CD1c-positive myeloid dendritic cell (primary cell): ENCODE measurements at regions not wholly inside any gene's neighbourhood (a gene's known extent, or its start where the extent isn't known, plus 50 kb on each side); places are given as distances from the start of the nearest gene placed in this dataset.
"Not testable (repeated sequence)": the region's sequence is repeated elsewhere in the genome, so short reads cannot be mapped to it uniquely, and the experiment has no call there.

Source experiments
- DNase-seq: peaks from one replicate; pipeline ENCODE4 v3.0.0-alpha.2; 2016; ENCODE audit errors: extremely low spot score

DNA sequence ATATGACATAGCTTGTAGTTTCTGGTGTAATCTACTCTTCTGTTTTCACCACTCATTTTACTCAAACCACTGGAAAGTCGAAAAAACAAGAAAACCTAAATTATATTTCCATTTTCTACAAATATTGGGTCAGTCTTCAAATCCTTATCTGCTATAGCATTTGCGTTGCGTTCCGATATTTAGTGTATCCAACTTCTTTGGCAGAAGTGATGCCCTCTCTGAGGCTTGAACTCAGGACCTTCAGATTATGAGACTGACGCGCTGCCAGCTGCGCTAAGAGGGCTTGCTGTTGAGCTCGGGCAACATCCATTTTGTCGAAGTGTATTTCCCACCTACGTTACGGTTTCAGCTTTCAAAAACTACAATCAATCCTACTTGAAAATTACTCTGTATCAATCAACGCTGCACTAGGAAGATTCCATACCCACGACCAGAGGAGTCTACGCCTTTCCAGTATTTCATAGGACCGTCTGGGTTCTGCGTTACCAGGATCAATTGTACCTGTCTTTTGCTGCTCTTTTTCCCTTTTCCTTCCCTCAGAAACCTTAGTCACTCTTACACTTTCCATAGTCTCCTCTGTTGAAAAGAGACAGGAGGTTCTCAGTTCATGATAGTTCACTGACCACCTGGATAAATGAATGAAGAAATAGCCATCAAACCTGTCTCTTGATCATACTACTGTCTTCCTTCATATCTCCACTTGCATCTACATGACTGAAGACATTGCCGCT, 140.5 kb upstream of the ZNF322 start:
- DNase-seq = not testable (repeated sequence)

DNA sequence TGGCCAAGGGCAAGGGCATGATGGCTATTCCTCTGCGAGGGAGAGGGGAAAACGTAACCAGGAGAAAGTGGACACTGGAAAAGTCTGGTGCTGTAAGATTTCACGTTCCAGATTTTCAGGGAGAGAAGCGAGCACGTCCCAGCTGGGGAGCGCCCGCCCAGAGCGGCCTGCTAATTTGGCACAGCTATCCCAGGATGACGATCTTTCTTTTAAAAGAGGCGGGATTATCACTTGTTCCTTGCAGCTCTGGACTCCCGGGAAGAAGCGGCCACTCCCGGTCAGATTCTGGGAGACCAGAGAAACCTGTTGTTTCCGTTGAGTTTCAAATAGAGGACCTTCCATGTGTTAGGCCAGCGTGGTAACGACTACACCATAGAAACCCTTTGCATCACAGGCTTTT, 144.2 kb upstream of the ZNF322 start:
- not testable (repeated sequence) for DNase-seq

DNA sequence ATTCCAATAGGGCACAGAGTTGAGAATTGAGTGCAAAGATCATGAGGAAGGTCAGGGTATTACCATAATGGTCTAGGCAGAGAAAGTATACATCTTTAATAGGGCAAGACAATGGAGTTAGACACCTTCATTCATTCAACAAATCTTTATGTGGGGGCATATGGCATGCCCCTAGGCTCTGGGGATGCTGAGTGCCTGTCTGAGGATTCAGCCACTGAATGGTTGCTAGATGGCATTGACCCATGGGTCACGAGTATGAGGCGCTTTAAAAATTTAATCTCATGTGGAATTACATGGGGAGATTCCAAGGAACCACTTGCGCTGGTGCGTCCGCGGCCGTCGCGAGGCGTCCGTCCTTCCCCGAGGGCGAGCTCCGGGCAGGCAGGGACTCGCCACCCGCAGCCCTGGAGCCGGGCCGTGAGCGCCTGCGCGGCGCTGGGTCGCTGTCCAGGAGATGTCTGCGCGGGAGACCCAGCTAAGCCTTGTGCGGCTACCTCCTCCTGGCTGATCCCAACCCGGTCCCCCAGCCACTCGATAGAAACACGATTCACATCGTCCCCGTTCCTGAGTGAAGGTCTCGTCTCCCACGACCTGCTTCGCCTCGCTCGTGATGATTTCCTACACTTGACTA, 152.1 kb upstream of the ZNF322 start:
- not testable (repeated sequence) for DNase-seq

DNA sequence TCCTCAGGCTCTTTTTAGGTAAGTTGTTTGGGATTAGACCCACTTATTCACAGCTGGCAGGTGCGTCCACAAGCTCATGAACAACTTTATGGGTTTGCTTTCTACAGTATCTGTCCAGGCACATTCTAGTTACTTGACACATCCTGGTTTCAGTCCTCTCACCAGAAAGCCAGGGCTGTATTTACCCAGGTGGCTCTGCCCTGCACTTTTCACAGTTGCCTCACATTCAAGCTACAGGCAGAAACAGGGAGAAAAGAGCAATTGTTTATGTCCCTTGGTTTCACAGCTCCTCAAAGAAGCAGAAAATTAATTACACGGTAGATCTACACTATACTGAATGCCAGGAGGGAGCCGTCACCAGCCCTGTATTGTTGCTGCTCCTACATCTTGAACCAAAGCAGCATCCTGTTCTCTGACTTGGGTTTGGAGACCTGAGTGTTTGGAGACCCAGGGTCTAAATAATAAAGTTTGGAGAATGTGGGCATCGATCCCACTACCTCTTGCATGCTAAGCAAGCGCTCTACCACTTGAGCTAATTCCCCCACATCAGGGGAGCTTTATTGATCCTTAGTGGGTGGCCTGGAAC, 159.2 kb upstream of the ZNF322 start:
- not testable (repeated sequence) for DNase-seq

DNA sequence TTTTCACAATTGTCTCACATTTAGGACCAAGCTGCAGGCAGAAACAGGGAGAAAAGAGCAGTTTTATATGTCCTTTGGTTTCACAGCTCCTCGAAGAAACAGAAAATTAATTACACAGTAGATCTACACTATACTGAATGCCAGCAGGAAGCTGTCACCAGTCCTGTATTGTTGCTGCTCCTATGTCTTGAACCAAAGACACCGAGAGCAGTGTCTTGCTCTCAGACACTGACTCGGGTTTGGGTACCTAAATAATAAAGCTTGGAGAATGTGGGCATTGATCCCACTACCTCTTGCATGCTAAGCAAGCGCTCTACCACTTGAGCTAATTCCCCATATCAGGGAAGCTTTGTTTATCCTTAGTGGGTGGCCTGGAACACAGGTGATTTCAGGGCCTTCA, 168.4 kb upstream of the ZNF322 start:
- not testable (repeated sequence) for DNase-seq

DNA sequence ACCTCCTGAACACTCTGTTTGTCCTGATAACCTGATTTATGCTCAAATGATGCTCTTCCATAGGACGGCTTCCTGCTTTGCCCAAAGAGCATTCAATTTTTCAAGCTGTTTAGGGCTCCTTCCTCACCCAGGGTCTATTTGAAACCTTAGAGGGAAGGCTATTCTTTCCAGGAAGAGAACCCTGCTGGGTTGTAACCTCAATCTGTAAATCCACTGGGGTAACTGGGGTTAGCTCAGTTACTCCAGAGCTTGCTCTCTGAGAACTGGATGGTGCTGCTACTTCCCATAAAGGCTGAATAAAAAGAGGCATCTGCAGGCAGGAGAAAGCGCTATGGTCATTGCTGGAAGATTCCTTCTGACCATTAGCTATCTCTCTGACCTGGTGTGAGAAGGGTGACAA, 169.9 kb upstream of the ZNF322 start:
- DNase-seq = not testable (repeated sequence)

- DNase-seq = not testable (repeated sequence)
Observed at GRCh38 chr6:26830992-26831391, 171.4 kb upstream of the ZNF322 start.

GRCh38 chr6:26835707-26836106, 176.2 kb upstream of the ZNF322 start:
- DNase-seq = not testable (repeated sequence)

GRCh38 chr6:26836657-26837056, 177.1 kb upstream of the ZNF322 start:
- not testable (repeated sequence) for DNase-seq

- DNase-seq = not testable (repeated sequence)
Observed at GRCh38 chr6:26844823-26845222, 185.3 kb upstream of the ZNF322 start.

DNA sequence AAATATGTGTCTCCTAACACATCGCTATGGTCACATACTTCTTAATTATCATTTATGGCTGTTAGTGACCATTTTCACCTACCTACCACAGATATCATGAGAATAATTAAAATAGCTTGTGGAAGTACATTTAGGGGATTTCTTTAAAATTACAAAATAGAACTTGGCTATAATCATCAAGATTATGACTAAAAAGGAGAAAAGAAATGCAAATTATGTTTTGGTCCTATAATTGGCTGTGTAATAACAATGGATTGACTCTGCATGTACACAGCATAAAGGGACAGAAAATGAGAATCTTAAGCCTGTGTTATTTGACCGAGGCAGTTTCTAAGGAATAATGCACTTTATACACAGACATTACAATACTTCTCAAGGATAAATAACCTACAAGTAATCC, 197.7 kb upstream of the ZNF322 start:
- DNase-seq = not testable (repeated sequence)

- not testable (repeated sequence) for DNase-seq
Observed at GRCh38 chr6:26859067-26859770, 199.7 kb upstream of the ZNF322 start.

DNA sequence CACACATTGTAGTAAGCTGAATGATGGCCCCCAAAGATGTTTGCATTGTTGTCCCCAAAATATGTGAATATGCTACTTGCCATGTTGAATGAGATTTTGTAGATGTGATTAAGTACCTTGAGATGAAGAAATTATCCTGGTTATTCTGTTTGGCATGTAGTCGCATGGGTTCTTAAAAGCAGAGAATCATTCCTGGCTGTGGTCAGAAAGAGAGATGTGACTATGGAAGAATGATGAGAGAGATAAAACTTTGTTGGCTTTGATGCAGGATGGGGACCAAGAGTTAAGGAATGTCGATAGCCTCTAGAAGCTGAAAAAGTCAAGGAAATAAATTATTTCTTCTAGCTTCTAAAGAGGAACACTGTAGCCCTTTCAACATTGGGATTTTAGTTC, 200.2 kb upstream of the ZNF322 start:
- not testable (repeated sequence) for DNase-seq

DNA sequence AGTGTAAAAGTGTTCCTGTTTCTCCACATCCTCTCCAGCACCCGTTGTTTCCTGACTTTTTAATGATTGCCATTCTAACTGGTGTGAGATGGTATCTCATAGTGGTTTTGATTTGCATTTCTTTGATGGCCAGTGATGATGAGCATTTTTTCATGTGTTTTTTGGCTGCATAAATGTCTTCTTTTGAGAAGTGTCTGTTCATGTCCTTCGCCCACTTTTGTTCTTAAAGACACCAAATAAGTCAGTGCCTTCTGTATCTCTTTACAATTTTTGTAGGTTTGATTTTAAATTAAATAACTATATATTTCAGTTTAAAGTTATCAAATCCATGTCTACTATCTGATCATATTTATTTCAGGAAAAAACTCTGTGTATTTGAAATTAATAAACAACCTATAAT, 202.4 kb upstream of the ZNF322 start:
- not testable (repeated sequence) for DNase-seq

- DNase-seq = not testable (repeated sequence)
Observed at GRCh38 chr6:26863641-26864040, 204.1 kb upstream of the ZNF322 start.

GRCh38 chr6:26898785-26899184, 239.2 kb upstream of the ZNF322 start:
- not testable (repeated sequence) for DNase-seq

- not testable (repeated sequence) for DNase-seq
Observed at GRCh38 chr6:26924206-26924605, 264.7 kb upstream of the ZNF322 start.

DNA sequence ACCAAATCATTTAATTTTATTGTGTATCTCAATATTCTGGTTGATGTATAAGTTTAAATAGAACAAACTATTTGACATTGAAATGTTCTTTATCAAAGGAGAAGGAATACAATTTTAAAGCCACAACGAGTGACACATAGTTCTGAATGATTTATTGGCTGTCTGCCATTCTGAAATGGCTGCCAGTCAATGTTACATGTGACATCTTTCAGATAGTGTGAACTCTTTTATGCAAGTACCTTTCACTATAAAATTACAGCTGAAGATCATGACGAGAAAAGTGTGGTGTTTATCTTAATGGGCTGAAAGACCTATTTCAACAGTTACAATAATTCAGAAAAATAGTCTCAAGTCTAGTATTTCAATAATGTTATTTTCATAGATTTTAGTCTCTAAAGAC, 268.6 kb upstream of the ZNF322 start:
- not testable (repeated sequence) for DNase-seq

DNA sequence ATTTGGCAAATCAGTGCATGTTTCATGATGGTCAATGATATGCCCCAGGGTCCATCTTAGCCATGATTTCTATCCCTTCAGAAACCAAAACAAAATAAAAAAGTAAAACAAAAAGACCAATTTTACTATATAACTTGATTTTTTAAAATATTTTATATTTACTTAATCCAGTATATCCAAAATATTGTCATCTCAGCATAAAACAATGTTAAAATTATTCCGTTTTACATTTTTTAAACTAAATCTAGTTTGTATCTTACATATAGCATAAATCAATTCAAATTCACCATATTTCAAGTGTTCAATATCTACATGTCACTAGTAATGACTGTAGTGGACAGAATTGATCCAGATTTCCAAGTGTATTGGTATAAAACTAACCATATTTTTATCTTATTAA, 277.7 kb upstream of the ZNF322 start:
- DNase-seq = not testable (repeated sequence)

DNA sequence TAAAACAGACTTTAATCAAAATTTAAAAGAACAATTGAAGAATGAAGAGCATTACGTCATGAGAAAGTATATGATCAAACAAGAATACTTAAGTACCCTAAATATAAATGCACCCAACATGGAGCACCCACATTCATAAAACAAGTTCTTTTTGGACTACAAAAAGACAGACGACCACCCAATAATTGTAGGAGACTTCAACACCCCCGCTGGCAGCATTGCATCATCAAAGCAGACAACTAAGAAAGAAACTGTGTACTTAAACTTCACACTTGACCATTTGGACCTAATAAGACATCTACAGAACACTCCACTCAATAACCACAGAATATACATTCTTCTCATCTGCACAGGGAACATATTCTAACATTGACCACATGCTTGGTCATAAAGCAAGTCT, 291.7 kb upstream of the ZNF322 start:
- not testable (repeated sequence) for DNase-seq

GRCh38 chr6:26956078-26956600, 291.4 kb upstream of the PRSS16 start:
- DNase-seq = peak; percentile 42

- peak; percentile 56 for DNase-seq
Observed at GRCh38 chr6:26956601-26957184, 290.8 kb upstream of the PRSS16 start.
